ENCODE measurements at regions not wholly inside any gene's neighbourhood (a gene's known extent, or its start where the extent isn't known, plus 50 kb on each side); places are given as distances from the start of the nearest gene placed in this dataset.

DNA sequence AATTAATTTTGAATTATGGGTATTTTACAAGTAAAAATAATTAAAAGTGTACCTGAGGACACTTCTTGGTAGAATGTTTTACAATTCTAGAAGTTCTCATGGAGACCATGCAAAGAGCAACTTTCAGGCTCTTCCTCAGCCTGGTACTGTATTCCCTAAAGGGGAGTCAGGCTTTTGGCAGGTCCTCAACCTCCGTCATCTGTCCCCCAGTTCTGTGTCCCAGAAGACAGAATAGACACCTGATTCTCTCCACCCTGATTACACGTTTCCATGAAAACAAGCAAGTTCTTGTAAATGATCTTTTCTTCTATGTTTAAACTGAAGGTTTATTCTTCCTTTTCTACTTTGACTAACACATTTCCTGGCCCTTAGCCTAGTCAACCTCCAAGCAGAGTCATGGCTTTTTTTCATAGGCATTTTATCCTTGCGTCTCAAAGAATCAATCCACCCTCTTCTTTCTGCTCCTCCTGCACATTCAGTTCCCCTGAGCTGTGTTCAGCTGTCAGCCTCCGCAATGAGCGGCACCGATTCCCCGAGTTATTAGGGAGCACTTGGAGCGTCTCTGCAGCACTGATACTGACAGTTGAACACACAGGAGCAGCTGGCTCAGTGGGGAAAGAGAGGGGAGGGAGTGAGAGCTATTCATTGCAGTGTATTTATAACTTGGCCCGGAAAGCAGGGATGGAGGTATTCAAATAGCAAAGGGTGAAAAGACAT is 1082.4 kb upstream of the MAP3K7 start:
- TF ChIP-seq, protein P1, sequence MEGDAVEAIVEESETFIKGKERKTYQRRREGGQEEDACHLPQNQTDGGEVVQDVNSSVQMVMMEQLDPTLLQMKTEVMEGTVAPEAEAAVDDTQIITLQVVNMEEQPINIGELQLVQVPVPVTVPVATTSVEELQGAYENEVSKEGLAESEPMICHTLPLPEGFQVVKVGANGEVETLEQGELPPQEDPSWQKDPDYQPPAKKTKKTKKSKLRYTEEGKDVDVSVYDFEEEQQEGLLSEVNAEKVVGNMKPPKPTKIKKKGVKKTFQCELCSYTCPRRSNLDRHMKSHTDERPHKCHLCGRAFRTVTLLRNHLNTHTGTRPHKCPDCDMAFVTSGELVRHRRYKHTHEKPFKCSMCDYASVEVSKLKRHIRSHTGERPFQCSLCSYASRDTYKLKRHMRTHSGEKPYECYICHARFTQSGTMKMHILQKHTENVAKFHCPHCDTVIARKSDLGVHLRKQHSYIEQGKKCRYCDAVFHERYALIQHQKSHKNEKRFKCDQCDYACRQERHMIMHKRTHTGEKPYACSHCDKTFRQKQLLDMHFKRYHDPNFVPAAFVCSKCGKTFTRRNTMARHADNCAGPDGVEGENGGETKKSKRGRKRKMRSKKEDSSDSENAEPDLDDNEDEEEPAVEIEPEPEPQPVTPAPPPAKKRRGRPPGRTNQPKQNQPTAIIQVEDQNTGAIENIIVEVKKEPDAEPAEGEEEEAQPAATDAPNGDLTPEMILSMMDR (IDR thresholded peaks at IDR 0.05; ENCODE audit: low read depth, low read length): no peak
- no peak for TF ChIP-seq EZH2phosphoT487 (IDR thresholded peaks at IDR 0.05; ENCODE audit: low read depth)

All from OCI-LY3 (cell line).